ENCODE measurements at regions not wholly inside any gene's neighbourhood (a gene's known extent, or its start where the extent isn't known, plus 50 kb on each side); places are given as distances from the start of the nearest gene placed in this dataset.

GRCh38 chr5:152309926-152310450 lies 95.1 kb downstream of the NMUR2 start:
- no peak overlapping the region for H3K4me3 ChIP-seq
- no peaks in the 10 kb centered on the region for H3K4me1 ChIP-seq
- H3K27ac ChIP-seq, result no peak overlapping the region
- ATAC-seq (no peak), FAIRE-seq (no peak), DNase-seq (ENCODE audit: low read depth in 1 of 2, low spot score in 1 of 2) (no peak)
- H3K9me3 ChIP-seq, result no peaks in the 10 kb centered on the region
- no peak overlapping the region for H3K4me2 ChIP-seq
- no peak for TF ChIP-seq MYC (IDR thresholded peaks at IDR 0.05; ENCODE audit: borderline replicate concordance, low read length)
- TF ChIP-seq HEYL (CRISPR knock-in tag; IDR thresholded peaks at IDR 0.05), result no peak
- no peak for TF ChIP-seq GATA3 (IDR thresholded peaks at IDR 0.05; ENCODE audit: borderline replicate concordance)
- TF ChIP-seq CBX8 (IDR thresholded peaks at IDR 0.05), result no peak
- TF ChIP-seq FOSB (CRISPR knock-in tag; IDR thresholded peaks at IDR 0.05), result no peak
- TF ChIP-seq ELK1 (IDR thresholded peaks at IDR 0.05; ENCODE audit: low read depth, low read length), result no peak
- TF ChIP-seq FOXS1 (CRISPR knock-in tag; IDR thresholded peaks at IDR 0.05), result no peak
- no peak for TF ChIP-seq BHLHE40 (IDR thresholded peaks at IDR 0.05; ENCODE audit: low read depth, low read length)
- TF ChIP-seq REST (IDR thresholded peaks at IDR 0.05), result no peak
- TF ChIP-seq ESRRA (IDR thresholded peaks at IDR 0.05; ENCODE audit: borderline replicate concordance, low read length), result no peak
- 3% methylated on average over 2 of the region's 2 CpGs for WGBS (ENCODE audit: missing lambda C conversion rate)
- ChIA-PET POLR2A (no interaction called here), CTCF (no interaction called here)

GRCh38 chr5:152306386-152306785 lies 98.7 kb downstream of the NMUR2 start:
- Histone ChIP-seq H3K9me3 (no peaks in the 10 kb centered on the region), H3K27ac (no peak overlapping the region), H3K4me1 (no peaks in the 10 kb centered on the region), H3K4me3 (no peak overlapping the region), H3K4me2 (no peak overlapping the region)
- no peak for DNase-seq (ENCODE audit: low read depth in 1 of 2, low spot score in 1 of 2)
- ATAC-seq, result no peak
- CTCF ChIA-PET, result no interaction called here
- no peak for FAIRE-seq
- WGBS (ENCODE audit: missing lambda C conversion rate), result 0% methylated on average over 2 of the region's 2 CpGs
- POLR2A ChIA-PET, result no interaction called here
- TF ChIP-seq CHD4 (IDR thresholded peaks at IDR 0.05; ENCODE audit: borderline replicate concordance) (no peak), NFE2L2 (conservative IDR thresholded peaks at IDR 0.05; ENCODE audit: low read length) (no peak), RNF2 (IDR thresholded peaks at IDR 0.05; ENCODE audit: borderline replicate concordance, low read depth) (no peak), BHLHE40 (IDR thresholded peaks at IDR 0.05; ENCODE audit: low read depth, low read length) (no peak), FOSB (CRISPR knock-in tag; IDR thresholded peaks at IDR 0.05) (no peak), FOXS1 (CRISPR knock-in tag; IDR thresholded peaks at IDR 0.05) (no peak)

- no peak for DNase-seq (ENCODE audit: low read depth in 1 of 2, low spot score in 1 of 2)
- TF ChIP-seq GATA3 (IDR thresholded peaks at IDR 0.05; ENCODE audit: borderline replicate concordance) (no peak), ZFP36 (IDR thresholded peaks at IDR 0.05; ENCODE audit: borderline replicate concordance, partially characterized antibody) (no peak), SMC3 (IDR thresholded peaks at IDR 0.05) (no peak), REST (IDR thresholded peaks at IDR 0.05) (no peak)
- no peak overlapping the region for H3K4me2 ChIP-seq
- FAIRE-seq, result no peak
- WGBS (ENCODE audit: missing lambda C conversion rate), result 15% methylated on average over 3 of the region's 3 CpGs
- H3K4me1 ChIP-seq, result no peaks in the 10 kb centered on the region
- CTCF ChIA-PET, result interaction anchor here (0.7 kb wide), 1 partner anchor 8 kb away, joined by 3 read pairs; no protein-coding TSS in a partner anchor
- no peak overlapping the region for H3K27ac ChIP-seq
- H3K4me3 ChIP-seq, result no peak overlapping the region
- no peak for ATAC-seq
- no peaks in the 10 kb centered on the region for H3K9me3 ChIP-seq
- POLR2A ChIA-PET, result no interaction called here
Measured at GRCh38 chr5:152305525-152305924, 99.6 kb downstream of the NMUR2 start.
